ENCODE measurements at regions not wholly inside any gene's neighbourhood (a gene's known extent, or its start where the extent isn't known, plus 50 kb on each side); places are given as distances from the start of the nearest gene placed in this dataset.

DNA sequence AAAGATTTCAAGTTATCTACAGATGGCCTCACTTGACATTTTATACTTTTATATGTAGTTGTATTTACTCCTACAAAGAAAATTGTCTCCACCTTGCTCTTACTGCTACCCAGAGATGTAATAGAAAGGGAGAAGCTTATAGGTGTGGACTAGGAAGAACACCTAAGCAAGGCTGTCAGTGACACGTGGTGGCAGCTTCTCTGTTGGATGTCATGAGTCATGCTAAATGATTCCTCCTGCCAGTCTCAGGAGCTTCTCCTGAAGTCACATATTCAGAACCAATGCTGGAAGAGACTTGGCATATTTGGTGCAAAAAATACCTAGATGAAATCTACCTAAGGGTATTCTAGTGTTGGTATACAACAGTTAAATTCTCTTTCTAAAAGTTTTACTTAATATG is 184.7 kb downstream of the LRRC3B start:
- no peak overlapping the region for H3K27ac ChIP-seq (ENCODE audit: insufficient read depth, low read length)
- H2AK9ac ChIP-seq (replicated peaks; ENCODE audit: low read depth, low read length, poor library complexity) = no peak overlapping the region
- no peak overlapping the region for H4K8ac ChIP-seq (ENCODE audit: low read depth in 2 of 2, low read length in 2 of 2)
- H4K20me1 ChIP-seq (ENCODE audit: insufficient read depth, low read length) = no peaks in the 10 kb centered on the region
- H3K27me3 ChIP-seq (ENCODE audit: control insufficient read depth, insufficient read depth, low read length) = no peaks in the 10 kb centered on the region
- H2BK20ac ChIP-seq (ENCODE audit: low read depth, low read length) = no peak overlapping the region
- no peak overlapping the region for H2BK5ac ChIP-seq (ENCODE audit: low read depth, low read length, poor library complexity, severe bottlenecking)
- no peak overlapping the region for H3K56ac ChIP-seq (ENCODE audit: extremely low read depth, insufficient read depth, low read length)
- TF ChIP-seq, protein P1, sequence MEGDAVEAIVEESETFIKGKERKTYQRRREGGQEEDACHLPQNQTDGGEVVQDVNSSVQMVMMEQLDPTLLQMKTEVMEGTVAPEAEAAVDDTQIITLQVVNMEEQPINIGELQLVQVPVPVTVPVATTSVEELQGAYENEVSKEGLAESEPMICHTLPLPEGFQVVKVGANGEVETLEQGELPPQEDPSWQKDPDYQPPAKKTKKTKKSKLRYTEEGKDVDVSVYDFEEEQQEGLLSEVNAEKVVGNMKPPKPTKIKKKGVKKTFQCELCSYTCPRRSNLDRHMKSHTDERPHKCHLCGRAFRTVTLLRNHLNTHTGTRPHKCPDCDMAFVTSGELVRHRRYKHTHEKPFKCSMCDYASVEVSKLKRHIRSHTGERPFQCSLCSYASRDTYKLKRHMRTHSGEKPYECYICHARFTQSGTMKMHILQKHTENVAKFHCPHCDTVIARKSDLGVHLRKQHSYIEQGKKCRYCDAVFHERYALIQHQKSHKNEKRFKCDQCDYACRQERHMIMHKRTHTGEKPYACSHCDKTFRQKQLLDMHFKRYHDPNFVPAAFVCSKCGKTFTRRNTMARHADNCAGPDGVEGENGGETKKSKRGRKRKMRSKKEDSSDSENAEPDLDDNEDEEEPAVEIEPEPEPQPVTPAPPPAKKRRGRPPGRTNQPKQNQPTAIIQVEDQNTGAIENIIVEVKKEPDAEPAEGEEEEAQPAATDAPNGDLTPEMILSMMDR (conservative IDR thresholded peaks at IDR 0.05; ENCODE audit: low read depth, low read length) = no peak
- H3K14ac ChIP-seq (replicated peaks; ENCODE audit: low read depth, low read length) = no peak overlapping the region
- ATAC-seq (ENCODE audit: low read depth) (no peak), DNase-seq (no peak)
- no peak overlapping the region for H3K4me2 ChIP-seq (ENCODE audit: low read depth, low read length)
- dilution Hi-C loops (cut with HindIII; ENCODE audit: low sequenced_read_pairs, unreplicated experiment) = no loop called here
- H2AFZ ChIP-seq (replicated peaks; ENCODE audit: low read length, poor library complexity) = no peak overlapping the region
- POLR2A ChIA-PET (ENCODE audit: unreplicated experiment) = no interaction called here
- H4K5ac ChIP-seq (ENCODE audit: low read depth, low read length) = no peak overlapping the region
- in situ Hi-C loops (cut with MboI; ENCODE audit: low sequenced_read_pairs) = no loop called here
- WGBS, 2 experiments (ENCODE audit: extremely low coverage in 2 of 2, insufficient read length in 1 of 2) = no CpG with 5 or more reads among the region's 1 CpG
- no peak overlapping the region for H4K91ac ChIP-seq (ENCODE audit: insufficient read depth, low read depth, low read length)
- no peaks in the 10 kb centered on the region for H3K79me1 ChIP-seq (ENCODE audit: low read depth in 1 of 2, low read length in 2 of 2)
- intact Hi-C loops (cut with micrococcal nuclease) = no loop called here
- H3K4ac ChIP-seq (ENCODE audit: low read depth, low read length) = no peak overlapping the region
- H3K9ac ChIP-seq (ENCODE audit: low read depth, low read length) = no peak overlapping the region
- H3K23ac ChIP-seq (ENCODE audit: low read depth, low read length) = no peak overlapping the region
- H2BK120ac ChIP-seq (ENCODE audit: low read depth, low read length) = no peak overlapping the region
- no peaks in the 10 kb centered on the region for H3K36me3 ChIP-seq (ENCODE audit: control insufficient read depth, insufficient read depth, low read length)
- H3K18ac ChIP-seq (ENCODE audit: low read depth, low read length) = no peak overlapping the region
- no peak overlapping the region for H2BK15ac ChIP-seq (ENCODE audit: low read depth, low read length)
- no peak overlapping the region for H2AK5ac ChIP-seq (ENCODE audit: low read depth, low read length)
- no peaks in the 10 kb centered on the region for H3K4me1 ChIP-seq (ENCODE audit: control insufficient read depth, insufficient read depth, low read length)
- no TSS peak for BruUV-seq (replicated peaks)
- CTCF ChIA-PET = no interaction called here
- H3K9me1 ChIP-seq (ENCODE audit: insufficient read depth, low read length) = no peaks in the 10 kb centered on the region
- no peak overlapping the region for H3K4me3 ChIP-seq (ENCODE audit: insufficient read depth, low read depth, low read length)
- no peaks in the 10 kb centered on the region for H3K9me3 ChIP-seq (ENCODE audit: control insufficient read depth, insufficient read depth, low read length)

All from IMR-90 (cell line).